Keratinocyte (primary cell): ENCODE measurements at regions not wholly inside any gene's neighbourhood (a gene's known extent, or its start where the extent isn't known, plus 50 kb on each side); places are given as distances from the start of the nearest gene placed in this dataset.

Source experiments
- EZH2 ChIP-seq: IDR thresholded peaks from one replicate; pipeline ENCODE4 v1.6.1; 2012; ENCODE audit warnings: inconsistent platforms, mild to moderate bottlenecking, low read length, moderate library complexity
- TF ChIP-seq, protein P1 (sequence below), 3 experiments: IDR thresholded peaks in 1 of 3; conservative IDR thresholded peaks in 1 of 3; optimal IDR thresholded peaks in 1 of 3; 2 replicates in 2 of 3; 3 replicates in 1 of 3; pipeline versions ENCODE3 to v1.5.1; 2011; ENCODE audit warnings: low read length in 3 of 3, mild to moderate bottlenecking in 3 of 3, moderate library complexity in 2 of 3, control low read depth in 1 of 3, inconsistent platforms in 1 of 3; ENCODE audit not compliant: insufficient read depth in 2 of 3; ENCODE audit errors: extremely low read depth in 1 of 3

DNA sequence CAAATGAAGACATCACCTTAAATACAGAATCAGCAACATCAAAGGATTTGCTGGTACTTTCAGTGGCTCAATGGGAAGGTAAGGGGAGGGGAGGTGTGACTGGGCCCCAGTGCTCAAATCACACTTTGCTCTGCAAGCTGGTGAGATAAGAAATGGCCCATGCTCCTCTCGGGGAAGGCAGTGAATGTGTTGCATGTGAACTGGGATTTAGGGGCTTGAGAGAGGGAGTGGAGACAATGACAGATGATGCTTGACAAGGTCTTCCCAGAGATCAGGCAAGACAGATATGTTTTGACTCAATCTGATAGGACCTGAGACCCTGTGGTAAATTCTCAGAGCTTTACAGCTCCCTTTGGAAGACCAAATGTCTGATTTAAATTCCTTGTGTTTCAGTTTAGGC, 233.0 kb upstream of the PROK2 start:
- TF ChIP-seq, protein P1, sequence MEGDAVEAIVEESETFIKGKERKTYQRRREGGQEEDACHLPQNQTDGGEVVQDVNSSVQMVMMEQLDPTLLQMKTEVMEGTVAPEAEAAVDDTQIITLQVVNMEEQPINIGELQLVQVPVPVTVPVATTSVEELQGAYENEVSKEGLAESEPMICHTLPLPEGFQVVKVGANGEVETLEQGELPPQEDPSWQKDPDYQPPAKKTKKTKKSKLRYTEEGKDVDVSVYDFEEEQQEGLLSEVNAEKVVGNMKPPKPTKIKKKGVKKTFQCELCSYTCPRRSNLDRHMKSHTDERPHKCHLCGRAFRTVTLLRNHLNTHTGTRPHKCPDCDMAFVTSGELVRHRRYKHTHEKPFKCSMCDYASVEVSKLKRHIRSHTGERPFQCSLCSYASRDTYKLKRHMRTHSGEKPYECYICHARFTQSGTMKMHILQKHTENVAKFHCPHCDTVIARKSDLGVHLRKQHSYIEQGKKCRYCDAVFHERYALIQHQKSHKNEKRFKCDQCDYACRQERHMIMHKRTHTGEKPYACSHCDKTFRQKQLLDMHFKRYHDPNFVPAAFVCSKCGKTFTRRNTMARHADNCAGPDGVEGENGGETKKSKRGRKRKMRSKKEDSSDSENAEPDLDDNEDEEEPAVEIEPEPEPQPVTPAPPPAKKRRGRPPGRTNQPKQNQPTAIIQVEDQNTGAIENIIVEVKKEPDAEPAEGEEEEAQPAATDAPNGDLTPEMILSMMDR (optimal IDR thresholded peaks at IDR 0.05 in 1 of 3, IDR thresholded peaks at IDR 0.05 in 1 of 3, conservative IDR thresholded peaks at IDR 0.05 in 1 of 3; ENCODE audit: extremely low read depth in 1 of 3, insufficient read depth in 2 of 3, low read length in 3 of 3): no peak
- TF ChIP-seq EZH2: no peak
